ENCODE measurements at regions not wholly inside any gene's neighbourhood (a gene's known extent, or its start where the extent isn't known, plus 50 kb on each side); places are given as distances from the start of the nearest gene placed in this dataset.

GRCh38 chr13:74794147-74794546 lies 659.9 kb upstream of the KLF12 start (continued):
- TF ChIP-seq STAT6 (CRISPR knock-in tag; conservative IDR thresholded peaks at IDR 0.05; ENCODE audit: low read depth) (no peak), ZNF263 (CRISPR knock-in tag; IDR thresholded peaks at IDR 0.05; ENCODE audit: low read depth) (no peak), ZNF425 (CRISPR knock-in tag; conservative IDR thresholded peaks at IDR 0.05) (no peak), ETV6 (CRISPR knock-in tag; IDR thresholded peaks at IDR 0.05) (no peak)

- no peak overlapping the region for H3K27ac Mint-ChIP-seq
- TF ChIP-seq ZBTB43 (CRISPR knock-in tag; IDR thresholded peaks at IDR 0.05) (no peak), ZNF425 (CRISPR knock-in tag; conservative IDR thresholded peaks at IDR 0.05) (no peak), USF1 (CRISPR knock-in tag; IDR thresholded peaks at IDR 0.05) (no peak), TCF7 (CRISPR knock-in tag; IDR thresholded peaks at IDR 0.05; ENCODE audit: low read depth) (no peak), ZNF121 (CRISPR knock-in tag; IDR thresholded peaks at IDR 0.05) (no peak), ZSCAN18 (CRISPR knock-in tag; IDR thresholded peaks at IDR 0.05) (no peak), NR2C2 (CRISPR knock-in tag; IDR thresholded peaks at IDR 0.05) (no peak), OVOL2 (CRISPR knock-in tag; IDR thresholded peaks at IDR 0.05; ENCODE audit: borderline replicate concordance) (no peak), TEAD4 (CRISPR knock-in tag; IDR thresholded peaks at IDR 0.05) (no peak), MLX (CRISPR knock-in tag; IDR thresholded peaks at IDR 0.05) (no peak), CREB1 (CRISPR knock-in tag; IDR thresholded peaks at IDR 0.05) (no peak), ELF4 (CRISPR knock-in tag; IDR thresholded peaks at IDR 0.05; ENCODE audit: low read depth) (no peak), GTF2I (CRISPR knock-in tag; conservative IDR thresholded peaks at IDR 0.05) (no peak), GABPB1 (CRISPR knock-in tag; IDR thresholded peaks at IDR 0.05) (no peak), PREB (CRISPR knock-in tag; IDR thresholded peaks at IDR 0.05; ENCODE audit: borderline replicate concordance) (no peak), JAZF1 (CRISPR knock-in tag; IDR thresholded peaks at IDR 0.05) (no peak)
- ChIA-PET CTCF (no interaction called here), POLR2A (no interaction called here)
- no peaks in the 10 kb centered on the region for H3K36me3 Mint-ChIP-seq
- peaks cover 12% of the 10 kb centered on the region for H3K4me1 Mint-ChIP-seq
- H3K27me3 Mint-ChIP-seq (ENCODE audit: low read depth) = no peaks in the 10 kb centered on the region; the same call in 1 of the 2 replicates
- no peaks in the 10 kb centered on the region for H3K9me3 Mint-ChIP-seq
- no peak for DNase-seq (ENCODE audit: low spot score)
- no peak overlapping the region for H3K4me3 Mint-ChIP-seq
- ATAC-seq = no peak
These were observed 650.8 kb upstream of the KLF12 start for GRCh38 chr13:74784959-74785358.

Measured in WTC11 (cell line).